Brain microvascular endothelial cell (primary cell): ENCODE measurements at regions not wholly inside any gene's neighbourhood (a gene's known extent, or its start where the extent isn't known, plus 50 kb on each side); places are given as distances from the start of the nearest gene placed in this dataset.

Experiments
- DNase-seq: peaks from one replicate; pipeline ENCODE4 v3.0.0-alpha.2; 2020
- H3K27ac ChIP-seq: fragments of 250-450 bp; sonication (Bioruptor Pico); 2 replicates; pipeline ENCODE4 v1.5.1; 2020; ENCODE audit warnings: mild to moderate bottlenecking, moderate library complexity
- H3K27me3 ChIP-seq: fragments of 250-450 bp; sonication (Bioruptor Pico); replicated peaks from 2 replicates; pipeline ENCODE4 v1.5.1; 2020; ENCODE audit warnings: mild to moderate bottlenecking
- H3K36me3 ChIP-seq: fragments of 250-450 bp; sonication (Bioruptor Pico); replicated peaks from 2 replicates; pipeline ENCODE4 v1.5.1; 2020; ENCODE audit warnings: mild to moderate bottlenecking
- H3K4me3 ChIP-seq: 2 replicates; pipeline ENCODE4 v1.5.1; 2011; ENCODE audit warnings: low read depth, mild to moderate bottlenecking, control low read depth, low read length, moderate library complexity
- in situ Hi-C: cut with HindIII; loops from 2 replicates; pipeline ENCODE4 v1.10.0; 2017; ENCODE audit warnings: low sequenced_read_pairs, low pct_ligation_motif_present
- TF ChIP-seq, protein P1 (sequence below): IDR thresholded peaks from 2 replicates; pipeline ENCODE4 v1.5.1; 2011; ENCODE audit warnings: low read depth, mild to moderate bottlenecking, moderate library complexity, low read length, control low read depth, inconsistent platforms; ENCODE audit errors: missing control alignments

DNA sequence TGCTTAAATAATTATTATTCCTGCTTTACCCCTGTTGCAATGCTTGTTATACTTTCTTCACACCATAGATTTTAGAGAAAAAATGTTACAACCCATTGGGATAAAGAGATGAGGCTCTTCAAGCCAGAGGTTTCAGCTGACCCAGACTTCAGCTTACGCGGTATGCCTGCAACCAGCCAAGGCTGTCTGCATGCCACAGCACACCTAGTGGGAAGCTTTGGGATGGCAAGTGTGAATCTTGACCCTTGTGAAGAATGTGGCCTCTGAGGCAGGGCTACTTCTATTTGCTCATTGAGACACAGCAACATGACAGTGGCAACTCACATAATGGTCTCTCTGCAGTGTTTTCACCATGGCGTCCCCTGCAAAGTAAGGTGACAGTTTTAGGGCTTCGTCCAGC is 193.9 kb upstream of the PIRT start:
- no peak for DNase-seq
- H3K36me3 ChIP-seq = no peaks in the 10 kb centered on the region
- in situ Hi-C loops = no loop called here
- TF ChIP-seq, protein P1, sequence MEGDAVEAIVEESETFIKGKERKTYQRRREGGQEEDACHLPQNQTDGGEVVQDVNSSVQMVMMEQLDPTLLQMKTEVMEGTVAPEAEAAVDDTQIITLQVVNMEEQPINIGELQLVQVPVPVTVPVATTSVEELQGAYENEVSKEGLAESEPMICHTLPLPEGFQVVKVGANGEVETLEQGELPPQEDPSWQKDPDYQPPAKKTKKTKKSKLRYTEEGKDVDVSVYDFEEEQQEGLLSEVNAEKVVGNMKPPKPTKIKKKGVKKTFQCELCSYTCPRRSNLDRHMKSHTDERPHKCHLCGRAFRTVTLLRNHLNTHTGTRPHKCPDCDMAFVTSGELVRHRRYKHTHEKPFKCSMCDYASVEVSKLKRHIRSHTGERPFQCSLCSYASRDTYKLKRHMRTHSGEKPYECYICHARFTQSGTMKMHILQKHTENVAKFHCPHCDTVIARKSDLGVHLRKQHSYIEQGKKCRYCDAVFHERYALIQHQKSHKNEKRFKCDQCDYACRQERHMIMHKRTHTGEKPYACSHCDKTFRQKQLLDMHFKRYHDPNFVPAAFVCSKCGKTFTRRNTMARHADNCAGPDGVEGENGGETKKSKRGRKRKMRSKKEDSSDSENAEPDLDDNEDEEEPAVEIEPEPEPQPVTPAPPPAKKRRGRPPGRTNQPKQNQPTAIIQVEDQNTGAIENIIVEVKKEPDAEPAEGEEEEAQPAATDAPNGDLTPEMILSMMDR = peak; percentile 27
- no peak overlapping the region for H3K27ac ChIP-seq
- H3K27me3 ChIP-seq = no peaks in the 10 kb centered on the region
- H3K4me3 ChIP-seq = no peak overlapping the region

GRCh38 chr17:11029791-11030190 is 191.9 kb upstream of the PIRT start:
- H3K27ac ChIP-seq = no peak overlapping the region
- DNase-seq = no peak
- in situ Hi-C loops = no loop called here
- no peaks in the 10 kb centered on the region for H3K36me3 ChIP-seq
- TF ChIP-seq, protein P1 = no peak
- no peak overlapping the region for H3K4me3 ChIP-seq
- H3K27me3 ChIP-seq = no peaks in the 10 kb centered on the region

DNA sequence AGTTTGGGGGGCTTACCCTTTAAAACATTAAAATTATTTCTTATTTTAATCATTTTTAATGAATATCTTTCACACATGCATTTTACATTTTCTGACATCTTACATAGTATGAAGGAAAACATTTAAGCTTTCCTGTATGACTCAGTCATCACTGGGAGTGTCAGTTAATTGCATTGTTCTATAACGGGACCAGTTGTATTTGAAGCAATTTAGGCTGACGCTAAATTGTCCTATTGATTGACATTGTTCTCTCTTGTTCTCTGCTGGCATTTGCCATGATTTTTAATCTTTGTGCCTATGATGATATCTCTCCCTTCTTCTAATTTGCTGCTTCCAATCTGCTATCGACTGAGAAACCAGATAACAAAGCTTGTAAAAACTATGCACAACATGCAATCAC is 190.5 kb upstream of the PIRT start:
- DNase-seq = no peak
- Histone ChIP-seq H3K4me3 (no peak overlapping the region), H3K27ac (no peak overlapping the region), H3K27me3 (no peaks in the 10 kb centered on the region), H3K36me3 (no peaks in the 10 kb centered on the region)
- TF ChIP-seq, protein P1 = no peak
- in situ Hi-C loops = no loop called here

DNA sequence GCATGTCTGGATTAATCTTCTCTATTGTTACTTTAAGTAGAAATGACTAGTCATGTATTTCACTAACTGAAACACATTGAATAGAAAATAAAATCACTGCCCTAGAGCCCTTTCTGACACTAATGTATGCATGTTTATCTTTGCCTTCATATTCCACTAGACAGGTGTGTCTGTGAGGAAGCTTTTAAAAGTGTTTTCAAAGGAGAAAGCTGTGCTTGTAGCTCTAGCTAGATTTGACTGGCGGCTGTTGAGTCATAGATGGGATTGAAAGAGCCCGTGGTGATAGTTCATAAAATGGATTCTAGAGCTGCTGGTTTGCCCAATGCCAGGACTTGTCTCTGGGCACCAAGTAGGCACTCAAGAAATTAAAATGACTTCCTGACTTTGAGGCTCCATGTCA is 189.0 kb upstream of the PIRT start:
- H3K4me3 ChIP-seq = no peak overlapping the region
- H3K27me3 ChIP-seq = no peaks in the 10 kb centered on the region
- H3K27ac ChIP-seq = no peak overlapping the region
- in situ Hi-C loops = no loop called here
- no peak for DNase-seq
- TF ChIP-seq, protein P1 = no peak
- H3K36me3 ChIP-seq = no peaks in the 10 kb centered on the region

- DNase-seq = no peak
- Histone ChIP-seq H3K36me3 (no peaks in the 10 kb centered on the region), H3K4me3 (no peak overlapping the region), H3K27me3 (no peaks in the 10 kb centered on the region), H3K27ac (no peak overlapping the region)
- TF ChIP-seq, protein P1 = no peak
- in situ Hi-C loops = no loop called here
Measured at GRCh38 chr17:11023639-11024479, 186.0 kb upstream of the PIRT start.

DNA sequence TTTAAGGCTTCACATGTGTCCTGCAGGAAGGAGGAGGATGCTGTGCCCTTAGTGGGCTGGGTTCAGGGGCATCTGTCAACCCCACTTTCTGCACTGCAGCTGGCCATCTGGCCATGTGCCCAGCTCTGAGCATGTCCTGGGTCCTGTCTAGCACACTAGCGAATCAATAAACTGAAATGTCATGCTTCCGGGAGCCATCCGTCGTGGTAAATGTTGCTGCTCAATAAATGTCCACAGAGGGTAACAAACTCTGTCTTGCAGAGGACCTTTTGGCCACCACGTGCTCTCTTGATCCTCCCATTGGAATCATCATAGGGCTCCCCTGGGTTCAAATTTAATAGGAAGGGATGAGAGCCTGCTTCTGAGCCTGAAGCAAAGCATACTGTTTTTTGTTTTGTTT is 168.6 kb upstream of the PIRT start:
- no peak overlapping the region for H3K27ac ChIP-seq
- DNase-seq = no peak
- in situ Hi-C loops = no loop called here
- no peaks in the 10 kb centered on the region for H3K27me3 ChIP-seq
- no peak overlapping the region for H3K4me3 ChIP-seq
- no peaks in the 10 kb centered on the region for H3K36me3 ChIP-seq
- TF ChIP-seq, protein P1 = no peak
